OCI-LY3 (cell line): ENCODE measurements at regions not wholly inside any gene's neighbourhood (a gene's known extent, or its start where the extent isn't known, plus 50 kb on each side); places are given as distances from the start of the nearest gene placed in this dataset.

Experiments used
- H2AFZ ChIP-seq: fragments of 200-600, 300-600 bp; shearing (Covaris generic); 2 replicates; pipeline ENCODE4 v1.6.0; 2014; ENCODE audit warnings: antibody characterized with exemption, low read depth, low read length
- H3K27ac ChIP-seq: fragments of 200-600, 300-600 bp; sonication (generic); 2 replicates; pipeline ENCODE4 v1.5.1; 2014; ENCODE audit warnings: mild to moderate bottlenecking, low read length, moderate library complexity, mixed read lengths
- H3K27me3 ChIP-seq: fragments of 200-600, 300-600 bp; sonication (generic); 2 replicates; pipeline ENCODE4 v1.6.1; 2014; ENCODE audit warnings: low read depth, low read length, mixed read lengths
- H3K36me3 ChIP-seq: fragments of 200-600, 300-600 bp; sonication (generic); replicated peaks from 2 replicates; pipeline ENCODE3; 2014; ENCODE audit warnings: low read depth, low read length, mixed read lengths
- H3K4me1 ChIP-seq: fragments of 300-600, 200-600 bp; sonication (generic); 2 replicates; pipeline ENCODE4 v1.6.1; 2014; ENCODE audit warnings: low read length, mixed read lengths
- H3K4me2 ChIP-seq: fragments of 200-600, 300-600 bp; sonication (generic); 2 replicates; pipeline ENCODE4 v1.6.1; 2014; ENCODE audit warnings: low read length, mixed read lengths
- H3K4me3 ChIP-seq: fragments of 300-600, 200-600 bp; sonication (generic); 2 replicates; pipeline ENCODE4 v1.5.1; 2014; ENCODE audit warnings: antibody characterized with exemption, mild to moderate bottlenecking, low read length, moderate library complexity
- H3K79me2 ChIP-seq: fragments of 300-600, 200-600 bp; shearing (Covaris generic); 2 replicates; pipeline ENCODE4 v1.6.1; 2014; ENCODE audit warnings: mild to moderate bottlenecking, low read length, mixed read lengths
- H3K9ac ChIP-seq: fragments of 300-600, 200-600 bp; shearing (Covaris generic); 2 replicates; pipeline ENCODE4 v1.6.0; 2014; ENCODE audit warnings: mild to moderate bottlenecking, low read length, moderate library complexity
- H3K9me3 ChIP-seq: fragments of 200-600, 300-600 bp; shearing (Covaris generic); 2 replicates; pipeline ENCODE4 v1.6.1; 2014; ENCODE audit warnings: low read length, mixed read lengths; ENCODE audit not compliant: insufficient read depth
- H4K20me1 ChIP-seq: fragments of 200-600, 300-600 bp; sonication (generic); 2 replicates; pipeline ENCODE4 v1.6.1; 2016; ENCODE audit warnings: low read length, mixed read lengths; ENCODE audit not compliant: insufficient read depth
- CTCF ChIP-seq: fragments of 200-600, 300-600 bp; sonication (generic); IDR thresholded peaks from 2 replicates; pipeline ENCODE4 v1.5.1; 2014; ENCODE audit warnings: antibody characterized with exemption, low read length, low read depth
- EZH2phosphoT487 ChIP-seq: fragments of 200-600 bp; shearing (Covaris generic); IDR thresholded peaks from 2 replicates; pipeline ENCODE4 v1.6.1; 2018; ENCODE audit warnings: antibody characterized with exemption, mixed run types, low read depth

DNA sequence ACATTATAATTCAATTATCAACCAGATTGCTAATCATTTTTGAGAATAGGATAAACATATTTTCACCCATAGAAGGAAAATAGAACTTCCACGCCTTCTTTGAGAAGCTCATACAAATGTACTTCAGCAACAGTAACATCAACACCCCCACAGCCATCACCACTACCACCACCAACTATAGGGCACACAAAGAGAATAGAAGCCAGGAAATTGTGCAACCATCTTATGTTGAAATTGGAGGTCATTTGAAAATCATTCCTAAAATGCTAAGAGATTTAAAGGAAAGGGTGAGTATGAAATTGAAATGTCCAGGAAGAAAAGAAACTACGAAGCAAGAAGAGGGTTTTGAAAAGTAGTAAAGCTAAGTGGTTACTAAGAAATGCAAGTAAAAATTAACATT lies 563.4 kb downstream of the ZNF804A start:
- Histone ChIP-seq H3K9me3 (no peaks in the 10 kb centered on the region), H3K4me2 (no peak overlapping the region), H3K4me1 (no peaks in the 10 kb centered on the region), H4K20me1 (no peaks in the 10 kb centered on the region), H3K9ac (no peak overlapping the region), H2AFZ (no peak overlapping the region), H3K79me2 (no peaks in the 10 kb centered on the region), H3K27ac (no peak overlapping the region), H3K4me3 (no peak overlapping the region), H3K36me3 (no peaks in the 10 kb centered on the region), H3K27me3 (no peaks in the 10 kb centered on the region)
- no peak for TF ChIP-seq CTCF
- no peak for TF ChIP-seq EZH2phosphoT487

GRCh38 chr2:185174353-185174752 lies 564.3 kb upstream of the FSIP2 start:
- Histone ChIP-seq H3K27ac (no peak overlapping the region), H4K20me1 (no peaks in the 10 kb centered on the region), H2AFZ (no peak overlapping the region), H3K36me3 (no peaks in the 10 kb centered on the region), H3K9me3 (no peaks in the 10 kb centered on the region), H3K9ac (no peak overlapping the region), H3K4me3 (no peak overlapping the region), H3K4me1 (no peaks in the 10 kb centered on the region), H3K27me3 (no peaks in the 10 kb centered on the region), H3K4me2 (no peak overlapping the region), H3K79me2 (no peaks in the 10 kb centered on the region)
- TF ChIP-seq CTCF (no peak), EZH2phosphoT487 (no peak)

GRCh38 chr2:185179743-185180142 lies 558.9 kb upstream of the FSIP2 start:
- Histone ChIP-seq H3K9me3 (no peaks in the 10 kb centered on the region), H3K4me3 (no peak overlapping the region), H3K27me3 (no peaks in the 10 kb centered on the region), H3K4me1 (no peaks in the 10 kb centered on the region), H3K4me2 (no peak overlapping the region), H2AFZ (no peak overlapping the region), H3K36me3 (no peaks in the 10 kb centered on the region), H3K27ac (no peak overlapping the region), H3K9ac (no peak overlapping the region), H4K20me1 (no peaks in the 10 kb centered on the region), H3K79me2 (no peaks in the 10 kb centered on the region)
- no peak for TF ChIP-seq EZH2phosphoT487
- no peak for TF ChIP-seq CTCF

GRCh38 chr2:185181901-185182300 lies 556.7 kb upstream of the FSIP2 start:
- Histone ChIP-seq H2AFZ (no peak overlapping the region), H3K4me1 (no peaks in the 10 kb centered on the region), H3K9me3 (no peaks in the 10 kb centered on the region), H3K27me3 (no peaks in the 10 kb centered on the region), H3K79me2 (no peaks in the 10 kb centered on the region), H3K36me3 (no peaks in the 10 kb centered on the region), H4K20me1 (no peaks in the 10 kb centered on the region), H3K9ac (no peak overlapping the region), H3K4me3 (no peak overlapping the region), H3K4me2 (no peak overlapping the region), H3K27ac (no peak overlapping the region)
- TF ChIP-seq EZH2phosphoT487 (no peak), CTCF (no peak)
